C4-2B (cell line): ENCODE measurements at regions not wholly inside any gene's neighbourhood (a gene's known extent, or its start where the extent isn't known, plus 50 kb on each side); places are given as distances from the start of the nearest gene placed in this dataset.
A peak's percentile ranks its signal among the peaks of the same experiment; 100 is the strongest.

ENCODE experiments used
- H3K27ac ChIP-seq: fragments of 450-650 bp; 2 replicates; pipeline ENCODE4 v1.5.1; 2017
- CTCF ChIP-seq: fragments of 450-650 bp; conservative IDR thresholded peaks from 2 replicates; pipeline ENCODE4 v1.5.1; 2017; ENCODE audit warnings: mild to moderate bottlenecking
- ZFX ChIP-seq: fragments of 450-650 bp; IDR thresholded peaks from 2 replicates; pipeline ENCODE4 v1.6.1; 2017

GRCh38 chr1:98480271-98480670 is 181.2 kb upstream of the SNX7 start:
- TF ChIP-seq ZFX (no peak), CTCF (no peak)
- no peak overlapping the region for H3K27ac ChIP-seq

- H3K27ac ChIP-seq, result no peak overlapping the region
- no peak for TF ChIP-seq ZFX
- TF ChIP-seq CTCF, result no peak
Observed at GRCh38 chr1:98478121-98478520, 183.4 kb upstream of the SNX7 start.

GRCh38 chr1:98472878-98473277 is 188.6 kb upstream of the SNX7 start:
- TF ChIP-seq ZFX (no peak), CTCF (no peak)
- no peak overlapping the region for H3K27ac ChIP-seq

- no peak overlapping the region for H3K27ac ChIP-seq
- TF ChIP-seq CTCF (no peak), ZFX (no peak)
Observed at GRCh38 chr1:98471633-98472032, 189.9 kb upstream of the SNX7 start.

- TF ChIP-seq CTCF (peak; percentile 96), ZFX (no peak)
- no peak overlapping the region for H3K27ac ChIP-seq
Observed at GRCh38 chr1:98468111-98468717, 193.3 kb upstream of the SNX7 start.

- no peak for TF ChIP-seq CTCF
- TF ChIP-seq ZFX, result no peak
Observed at GRCh38 chr1:98467586-98467985, 193.9 kb upstream of the SNX7 start.

GRCh38 chr1:98467122-98467521 is 194.4 kb upstream of the SNX7 start:
- no peak overlapping the region for H3K27ac ChIP-seq
- TF ChIP-seq ZFX (no peak), CTCF (no peak)

More at GRCh38 chr1:98467586-98467985, 193.9 kb upstream of the SNX7 start:
- H3K27ac ChIP-seq, result no peak overlapping the region
